ENCODE measurements at regions not wholly inside any gene's neighbourhood (a gene's known extent, or its start where the extent isn't known, plus 50 kb on each side); places are given as distances from the start of the nearest gene placed in this dataset.

GRCh38 chr11:30120045-30120589 is 103.3 kb upstream of the KCNA4 start:
- H3K27me3 ChIP-seq (ENCODE audit: control insufficient read depth in 3 of 3, insufficient read depth in 3 of 3, low read depth in 1 of 3, low read length in 3 of 3): no peaks in the 10 kb centered on the region
- H2BK12ac ChIP-seq (ENCODE audit: low read length): no peak overlapping the region
- no peak overlapping the region for H3K23ac ChIP-seq (ENCODE audit: low read depth, low read length, poor library complexity)
- no peaks in the 10 kb centered on the region for H3K79me1 ChIP-seq (ENCODE audit: low read depth, low read length)
- H3K18ac ChIP-seq (ENCODE audit: low read length): no peak overlapping the region
- H3K27ac ChIP-seq (replicated peaks; ENCODE audit: low read length): no peak overlapping the region
- H4K91ac ChIP-seq (ENCODE audit: low read depth, low read length, poor library complexity): no peak overlapping the region
- no peak for DNase-seq (ENCODE audit: low spot score)
- H2BK5ac ChIP-seq (ENCODE audit: low read length): no peak overlapping the region
- no peaks in the 10 kb centered on the region for H3K4me1 ChIP-seq (ENCODE audit: control insufficient read depth in 2 of 2, insufficient read depth in 1 of 2, low read depth in 1 of 2, low read length in 2 of 2)
- H3K9me3 ChIP-seq (replicated peaks in 1 of 2; ENCODE audit: control insufficient read depth in 2 of 2, insufficient read depth in 1 of 2, low read depth in 1 of 2, low read length in 2 of 2): no peaks in the 10 kb centered on the region
- no peak overlapping the region for H3K14ac ChIP-seq (ENCODE audit: low read length)
- H2BK15ac ChIP-seq (ENCODE audit: low read length): no peak overlapping the region
- no peak overlapping the region for H3K9ac ChIP-seq (ENCODE audit: low read depth, low read length, poor library complexity)
- WGBS, 2 donors (ENCODE audit: extremely low coverage in 2 of 2, insufficient read length in 2 of 2, insufficient replicate concordance in 1 of 2): no CpG with 5 or more reads among the region's 4 CpGs
- no peak overlapping the region for H3K4ac ChIP-seq (ENCODE audit: low read length)
- H2AK5ac ChIP-seq (ENCODE audit: low read depth, low read length): no peak overlapping the region
- no peak overlapping the region for H3K4me3 ChIP-seq (ENCODE audit: low read length in 2 of 2)
- no peaks in the 10 kb centered on the region for H3K36me3 ChIP-seq (replicated peaks in 1 of 2; ENCODE audit: control insufficient read depth in 2 of 2, insufficient read depth in 2 of 2, low read length in 2 of 2)
- no peak overlapping the region for H3K4me2 ChIP-seq (ENCODE audit: insufficient read depth, low read length, poor library complexity, severe bottlenecking)
- no peak overlapping the region for H4K8ac ChIP-seq (ENCODE audit: low read depth, low read length)
- H2BK120ac ChIP-seq (ENCODE audit: low read depth, low read length): no peak overlapping the region
- no peak overlapping the region for H2AFZ ChIP-seq (ENCODE audit: low read length)

- Histone ChIP-seq H3K9me3 (replicated peaks in 1 of 2; ENCODE audit: control insufficient read depth in 2 of 2, insufficient read depth in 1 of 2, low read depth in 1 of 2, low read length in 2 of 2) (no peaks in the 10 kb centered on the region), H2BK120ac (ENCODE audit: low read depth, low read length) (no peak overlapping the region), H3K79me1 (ENCODE audit: low read depth, low read length) (no peaks in the 10 kb centered on the region), H3K23ac (ENCODE audit: low read depth, low read length, poor library complexity) (no peak overlapping the region), H3K4me3 (ENCODE audit: low read length in 2 of 2) (no peak overlapping the region), H3K4ac (ENCODE audit: low read length) (no peak overlapping the region), H3K18ac (ENCODE audit: low read length) (no peak overlapping the region), H2AFZ (ENCODE audit: low read length) (no peak overlapping the region), H3K4me1 (ENCODE audit: control insufficient read depth in 2 of 2, insufficient read depth in 1 of 2, low read depth in 1 of 2, low read length in 2 of 2) (no peaks in the 10 kb centered on the region), H4K8ac (ENCODE audit: low read depth, low read length) (no peak overlapping the region), H3K9ac (ENCODE audit: low read depth, low read length, poor library complexity) (no peak overlapping the region), H3K27ac (replicated peaks; ENCODE audit: low read length) (no peak overlapping the region), H4K91ac (ENCODE audit: low read depth, low read length, poor library complexity) (no peak overlapping the region), H3K36me3 (replicated peaks in 1 of 2; ENCODE audit: control insufficient read depth in 2 of 2, insufficient read depth in 2 of 2, low read length in 2 of 2) (no peaks in the 10 kb centered on the region), H2BK5ac (ENCODE audit: low read length) (no peak overlapping the region), H2BK15ac (ENCODE audit: low read length) (no peak overlapping the region), H2AK5ac (ENCODE audit: low read depth, low read length) (no peak overlapping the region), H3K4me2 (ENCODE audit: insufficient read depth, low read length, poor library complexity, severe bottlenecking) (no peak overlapping the region), H3K14ac (ENCODE audit: low read length) (no peak overlapping the region), H3K27me3 (ENCODE audit: control insufficient read depth in 3 of 3, insufficient read depth in 3 of 3, low read depth in 1 of 3, low read length in 3 of 3) (no peaks in the 10 kb centered on the region), H2BK12ac (ENCODE audit: low read length) (no peak overlapping the region)
- DNase-seq (ENCODE audit: low spot score): no peak
- WGBS, 2 donors (ENCODE audit: extremely low coverage in 2 of 2, insufficient read length in 2 of 2, insufficient replicate concordance in 1 of 2): no CpG with 5 or more reads among the region's 2 CpGs
Measured at GRCh38 chr11:30125456-30125855, 105.4 kb upstream of the FSHB start.

GRCh38 chr11:30128269-30128932 is 102.4 kb upstream of the FSHB start:
- H3K4ac ChIP-seq (ENCODE audit: low read length): no peak overlapping the region
- H2BK120ac ChIP-seq (ENCODE audit: low read depth, low read length): no peak overlapping the region
- no peak overlapping the region for H4K91ac ChIP-seq (ENCODE audit: low read depth, low read length, poor library complexity)
- H2AK5ac ChIP-seq (ENCODE audit: low read depth, low read length): no peak overlapping the region
- H2BK5ac ChIP-seq (ENCODE audit: low read length): no peak overlapping the region
- H3K9ac ChIP-seq (ENCODE audit: low read depth, low read length, poor library complexity): no peak overlapping the region
- peak; percentile 20 for DNase-seq (ENCODE audit: low spot score)
- H3K9me3 ChIP-seq (replicated peaks in 1 of 2; ENCODE audit: control insufficient read depth in 2 of 2, insufficient read depth in 1 of 2, low read depth in 1 of 2, low read length in 2 of 2): no peaks in the 10 kb centered on the region
- no peaks in the 10 kb centered on the region for H3K27me3 ChIP-seq (ENCODE audit: control insufficient read depth in 3 of 3, insufficient read depth in 3 of 3, low read depth in 1 of 3, low read length in 3 of 3)
- no peak overlapping the region for H2BK12ac ChIP-seq (ENCODE audit: low read length)
- no peak overlapping the region for H4K8ac ChIP-seq (ENCODE audit: low read depth, low read length)
- no peak overlapping the region for H3K4me3 ChIP-seq (ENCODE audit: low read length in 2 of 2)
- no peak overlapping the region for H3K18ac ChIP-seq (ENCODE audit: low read length)
- no peak overlapping the region for H3K14ac ChIP-seq (ENCODE audit: low read length)
- H3K4me2 ChIP-seq (ENCODE audit: insufficient read depth, low read length, poor library complexity, severe bottlenecking): no peak overlapping the region
- H3K36me3 ChIP-seq (replicated peaks in 1 of 2; ENCODE audit: control insufficient read depth in 2 of 2, insufficient read depth in 2 of 2, low read length in 2 of 2): no peaks in the 10 kb centered on the region
- H3K23ac ChIP-seq (ENCODE audit: low read depth, low read length, poor library complexity): no peak overlapping the region
- no CpG with 5 or more reads among the region's 3 CpGs for WGBS, 2 donors (ENCODE audit: extremely low coverage in 2 of 2, insufficient read length in 2 of 2, insufficient replicate concordance in 1 of 2)
- H3K4me1 ChIP-seq (ENCODE audit: control insufficient read depth in 2 of 2, insufficient read depth in 1 of 2, low read depth in 1 of 2, low read length in 2 of 2): no peaks in the 10 kb centered on the region
- H2BK15ac ChIP-seq (ENCODE audit: low read length): no peak overlapping the region
- H3K27ac ChIP-seq (replicated peaks; ENCODE audit: low read length): no peak overlapping the region
- H3K79me1 ChIP-seq (ENCODE audit: low read depth, low read length): no peaks in the 10 kb centered on the region
- no peak overlapping the region for H2AFZ ChIP-seq (ENCODE audit: low read length)

GRCh38 chr11:30131535-30131934 is 99.3 kb upstream of the FSHB start:
- no peaks in the 10 kb centered on the region for H3K79me1 ChIP-seq (ENCODE audit: low read depth, low read length)
- no peak overlapping the region for H2AK5ac ChIP-seq (ENCODE audit: low read depth, low read length)
- no peak overlapping the region for H2BK120ac ChIP-seq (ENCODE audit: low read depth, low read length)
- no peak overlapping the region for H3K9ac ChIP-seq (ENCODE audit: low read depth, low read length, poor library complexity)
- H4K91ac ChIP-seq (ENCODE audit: low read depth, low read length, poor library complexity): no peak overlapping the region
- H2BK15ac ChIP-seq (ENCODE audit: low read length): no peak overlapping the region
- no peaks in the 10 kb centered on the region for H3K27me3 ChIP-seq (ENCODE audit: control insufficient read depth in 3 of 3, insufficient read depth in 3 of 3, low read depth in 1 of 3, low read length in 3 of 3)
- H3K14ac ChIP-seq (ENCODE audit: low read length): no peak overlapping the region
- no peaks in the 10 kb centered on the region for H3K36me3 ChIP-seq (replicated peaks in 1 of 2; ENCODE audit: control insufficient read depth in 2 of 2, insufficient read depth in 2 of 2, low read length in 2 of 2)
- no peak for DNase-seq (ENCODE audit: low spot score)
- WGBS, 2 donors (ENCODE audit: extremely low coverage in 2 of 2, insufficient read length in 2 of 2, insufficient replicate concordance in 1 of 2): no CpG with 5 or more reads among the region's 2 CpGs
- no peaks in the 10 kb centered on the region for H3K9me3 ChIP-seq (replicated peaks in 1 of 2; ENCODE audit: control insufficient read depth in 2 of 2, insufficient read depth in 1 of 2, low read depth in 1 of 2, low read length in 2 of 2)
- no peaks in the 10 kb centered on the region for H3K4me1 ChIP-seq (ENCODE audit: control insufficient read depth in 2 of 2, insufficient read depth in 1 of 2, low read depth in 1 of 2, low read length in 2 of 2)
- H2AFZ ChIP-seq (ENCODE audit: low read length): peak overlapping the region; percentile 76
- no peak overlapping the region for H2BK5ac ChIP-seq (ENCODE audit: low read length)
- H3K4me3 ChIP-seq (ENCODE audit: low read length in 2 of 2): no peak overlapping the region
- H3K4me2 ChIP-seq (ENCODE audit: insufficient read depth, low read length, poor library complexity, severe bottlenecking): no peak overlapping the region
- no peak overlapping the region for H3K18ac ChIP-seq (ENCODE audit: low read length)
- no peak overlapping the region for H2BK12ac ChIP-seq (ENCODE audit: low read length)
- H3K27ac ChIP-seq (replicated peaks; ENCODE audit: low read length): no peak overlapping the region
- H3K4ac ChIP-seq (ENCODE audit: low read length): no peak overlapping the region
- H4K8ac ChIP-seq (ENCODE audit: low read depth, low read length): no peak overlapping the region
- no peak overlapping the region for H3K23ac ChIP-seq (ENCODE audit: low read depth, low read length, poor library complexity)

Measured in neuronal stem cell (in vitro differentiated cells).